ENCODE measurements at regions not wholly inside any gene's neighbourhood (a gene's known extent, or its start where the extent isn't known, plus 50 kb on each side); places are given as distances from the start of the nearest gene placed in this dataset.

- Histone ChIP-seq H3F3A (ENCODE audit: insufficient read depth) (no peaks in the 10 kb centered on the region), H3K4me2 (ENCODE audit: low read depth, low read length, poor library complexity, severe bottlenecking) (no peak overlapping the region), H3K27ac (ENCODE audit: low read depth, low read length) (no peak overlapping the region), H2AFZ (ENCODE audit: low read depth, low read length, severe bottlenecking) (no peak overlapping the region), H3K79me2 (ENCODE audit: insufficient read depth, low read length) (no peaks in the 10 kb centered on the region), H3K9me2 (replicated peaks; ENCODE audit: insufficient read depth, low read length) (no peaks in the 10 kb centered on the region), H3K9me3 (ENCODE audit: insufficient read depth, low read length) (no peaks in the 10 kb centered on the region), H3K36me3 (ENCODE audit: low read length) (no peaks in the 10 kb centered on the region), H4K20me1 (ENCODE audit: low read depth, low read length) (no peaks in the 10 kb centered on the region), H3K9ac (ENCODE audit: low read length) (no peak overlapping the region), H3K27me3 (ENCODE audit: low read length) (no peaks in the 10 kb centered on the region), H3K4me3 (ENCODE audit: insufficient read depth, low read length, poor library complexity, severe bottlenecking) (no peak overlapping the region)
- no peak for TF ChIP-seq CTCF (IDR thresholded peaks at IDR 0.05; ENCODE audit: insufficient read depth, low read length, poor library complexity, severe bottlenecking)
- no peak for TF ChIP-seq EZH2phosphoT487 (conservative IDR thresholded peaks at IDR 0.05; ENCODE audit: low read length)
These were observed 583.5 kb upstream of the FAT1 start for GRCh38 chr4:187307131-187307530.

GRCh38 chr4:187309456-187309855, 585.8 kb upstream of the FAT1 start:
- no peak overlapping the region for H3K4me3 ChIP-seq (ENCODE audit: insufficient read depth, low read length, poor library complexity, severe bottlenecking)

DNA sequence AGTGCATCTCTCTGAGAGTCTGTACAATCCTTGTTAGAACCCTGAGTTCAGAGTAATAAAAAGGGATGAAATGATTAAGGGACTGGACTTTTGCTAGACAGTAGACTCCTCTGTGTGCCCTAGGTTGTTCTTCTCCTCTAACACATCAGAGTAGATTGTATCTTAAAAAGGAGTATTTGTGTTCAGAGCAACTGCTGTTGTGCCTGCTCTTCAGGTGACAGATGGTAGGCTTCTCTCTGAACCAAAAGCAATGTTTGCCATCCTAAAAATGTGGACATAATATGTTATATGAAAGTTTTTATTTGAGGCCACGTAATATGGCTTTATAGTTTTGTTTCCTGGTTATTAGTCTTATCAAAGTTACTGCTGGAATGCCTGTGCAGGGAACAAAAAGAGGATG, 588.6 kb upstream of the FAT1 start:
- no peaks in the 10 kb centered on the region for H3K79me2 ChIP-seq (ENCODE audit: insufficient read depth, low read length)
- H2AFZ ChIP-seq (ENCODE audit: low read depth, low read length, severe bottlenecking), result no peak overlapping the region
- no peaks in the 10 kb centered on the region for H3K9me2 ChIP-seq (replicated peaks; ENCODE audit: insufficient read depth, low read length)
- no peaks in the 10 kb centered on the region for H4K20me1 ChIP-seq (ENCODE audit: low read depth, low read length)
- TF ChIP-seq CTCF (IDR thresholded peaks at IDR 0.05; ENCODE audit: insufficient read depth, low read length, poor library complexity, severe bottlenecking) (no peak), EZH2phosphoT487 (conservative IDR thresholded peaks at IDR 0.05; ENCODE audit: low read length) (no peak)
- no peak overlapping the region for H3K27ac ChIP-seq (ENCODE audit: low read depth, low read length)
- H3K9ac ChIP-seq (ENCODE audit: low read length), result no peak overlapping the region
- H3K4me3 ChIP-seq (ENCODE audit: insufficient read depth, low read length, poor library complexity, severe bottlenecking), result no peak overlapping the region
- no peak overlapping the region for H3K4me2 ChIP-seq (ENCODE audit: low read depth, low read length, poor library complexity, severe bottlenecking)
- H3K9me3 ChIP-seq (ENCODE audit: insufficient read depth, low read length), result no peaks in the 10 kb centered on the region
- H3F3A ChIP-seq (ENCODE audit: insufficient read depth), result no peaks in the 10 kb centered on the region
- no peaks in the 10 kb centered on the region for H3K27me3 ChIP-seq (ENCODE audit: low read length)
- no peaks in the 10 kb centered on the region for H3K36me3 ChIP-seq (ENCODE audit: low read length)

More at GRCh38 chr4:187309456-187309855, 585.8 kb upstream of the FAT1 start:
- Histone ChIP-seq H4K20me1 (ENCODE audit: low read depth, low read length) (no peaks in the 10 kb centered on the region), H3K9ac (ENCODE audit: low read length) (no peak overlapping the region), H3F3A (ENCODE audit: insufficient read depth) (no peaks in the 10 kb centered on the region), H2AFZ (ENCODE audit: low read depth, low read length, severe bottlenecking) (no peak overlapping the region), H3K9me3 (ENCODE audit: insufficient read depth, low read length) (no peaks in the 10 kb centered on the region), H3K36me3 (ENCODE audit: low read length) (no peaks in the 10 kb centered on the region), H3K9me2 (replicated peaks; ENCODE audit: insufficient read depth, low read length) (no peaks in the 10 kb centered on the region), H3K27ac (ENCODE audit: low read depth, low read length) (no peak overlapping the region), H3K4me2 (ENCODE audit: low read depth, low read length, poor library complexity, severe bottlenecking) (no peak overlapping the region), H3K79me2 (ENCODE audit: insufficient read depth, low read length) (no peaks in the 10 kb centered on the region), H3K27me3 (ENCODE audit: low read length) (no peaks in the 10 kb centered on the region)
- no peak for TF ChIP-seq EZH2phosphoT487 (conservative IDR thresholded peaks at IDR 0.05; ENCODE audit: low read length)
- no peak for TF ChIP-seq CTCF (IDR thresholded peaks at IDR 0.05; ENCODE audit: insufficient read depth, low read length, poor library complexity, severe bottlenecking)

Data from SU-DHL-6 (cell line).